AG09319 (cell line): ENCODE measurements at regions not wholly inside any gene's neighbourhood (a gene's known extent, or its start where the extent isn't known, plus 50 kb on each side); places are given as distances from the start of the nearest gene placed in this dataset.

Experiments
- DNase-seq: peaks from one replicate; pipeline ENCODE4 v3.0.0-alpha.2; 2010; ENCODE audit warnings: low read depth; ENCODE audit errors: extremely low read depth
- CTCF ChIP-seq: IDR thresholded peaks from 2 replicates; pipeline ENCODE4 v1.5.1; 2011; ENCODE audit warnings: low read depth, mild to moderate bottlenecking, inconsistent platforms, low read length, moderate library complexity

- no peak for DNase-seq
- TF ChIP-seq CTCF, result no peak
These were observed 602.6 kb downstream of the SNAPC1 start for GRCh38 chr14:62364800-62365280.

- DNase-seq, result no peak
- TF ChIP-seq CTCF, result no peak
These were observed 607.8 kb downstream of the SNAPC1 start for GRCh38 chr14:62369919-62370560.

- DNase-seq, result no peak
- no peak for TF ChIP-seq CTCF
These were observed 611.7 kb downstream of the SNAPC1 start for GRCh38 chr14:62373944-62374343.

GRCh38 chr14:62378057-62378456 lies 615.8 kb downstream of the SNAPC1 start:
- DNase-seq, result no peak
- no peak for TF ChIP-seq CTCF

- DNase-seq, result no peak
- TF ChIP-seq CTCF, result no peak
These were observed 619.3 kb downstream of the SNAPC1 start for GRCh38 chr14:62381311-62382070.

- no peak for TF ChIP-seq CTCF
These were observed 636.1 kb downstream of the KCNH5 start for GRCh38 chr14:62409169-62409568.

GRCh38 chr14:62409626-62410300 lies 635.5 kb downstream of the KCNH5 start:
- no peak for DNase-seq
- no peak for TF ChIP-seq CTCF

More at GRCh38 chr14:62409169-62409568, 636.1 kb downstream of the KCNH5 start:
- no peak for DNase-seq
